NCI-H2107 treated with DMSO at 0.1 percent for 48 hours (cell line): ENCODE measurements at regions not wholly inside any gene's neighbourhood (a gene's known extent, or its start where the extent isn't known, plus 50 kb on each side); places are given as distances from the start of the nearest gene placed in this dataset.

Experiments
- DNase-seq: peaks from one replicate; lab custom pipeline; 2025; ENCODE audit not compliant: unreplicated experiment; lab: John Stamatoyannopoulos, UW

- DNase-seq = no peak
Measured at GRCh38 chr15:85847031-85847430, 52.3 kb upstream of the KLHL25 start.

DNA sequence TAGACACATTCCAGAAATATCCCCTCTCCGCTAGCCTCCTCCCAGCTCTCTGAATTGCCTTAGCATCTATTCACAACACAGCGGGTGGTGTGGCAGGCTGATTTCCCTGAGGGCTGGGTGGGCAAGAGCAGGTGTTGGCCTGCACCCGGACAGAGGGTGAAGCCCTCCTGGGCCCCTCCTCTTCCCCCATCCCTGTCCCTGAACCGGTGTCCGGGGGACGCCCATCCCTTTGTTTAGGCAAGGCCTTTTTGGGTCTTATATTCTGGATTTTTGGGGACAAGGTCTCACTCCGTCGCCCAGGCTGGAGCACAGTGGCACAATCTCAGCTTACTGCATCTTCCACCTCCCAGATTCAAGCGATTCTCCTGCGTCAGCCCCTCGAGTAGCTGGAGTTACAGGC, 55.2 kb upstream of the KLHL25 start:
- no peak for DNase-seq

GRCh38 chr15:85852969-85853368, 58.2 kb upstream of the KLHL25 start:
- no peak for DNase-seq

DNA sequence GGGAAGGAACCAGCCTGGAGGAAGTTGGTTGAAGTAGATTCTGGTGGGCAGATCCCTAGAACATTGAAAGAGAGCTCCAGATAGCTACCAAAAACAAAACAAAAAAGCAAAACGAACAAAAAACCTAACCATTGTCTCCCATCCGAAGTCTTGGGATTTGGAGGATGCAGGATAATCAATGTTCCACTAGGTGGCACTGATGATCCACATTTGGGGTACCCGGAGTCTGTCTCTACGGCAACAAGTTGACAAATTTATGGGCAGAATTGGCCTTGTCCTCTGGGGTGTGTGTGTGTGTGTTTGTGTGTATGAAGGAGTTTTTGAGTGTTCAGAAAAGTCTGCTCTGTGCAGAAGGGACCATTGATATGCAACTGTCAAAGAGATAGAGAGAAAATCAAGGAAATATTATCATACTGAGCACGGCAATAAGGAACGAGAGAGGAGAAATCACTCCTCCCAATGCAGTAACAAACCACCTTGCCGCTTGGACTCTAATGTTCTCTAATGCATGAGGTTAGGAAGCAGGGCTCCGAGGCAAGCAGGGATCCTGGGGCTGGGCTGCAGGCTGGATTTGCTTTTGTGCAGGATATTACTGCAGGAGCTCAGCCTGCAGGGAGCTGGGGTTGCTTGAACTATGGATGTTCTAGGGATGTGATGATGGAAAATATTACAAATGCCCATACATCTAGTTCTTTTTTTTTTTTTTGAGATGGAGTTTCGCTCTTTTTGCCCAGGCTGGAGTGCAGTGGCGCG, 59.8 kb upstream of the KLHL25 start:
- peak; percentile 2 for DNase-seq

DNA sequence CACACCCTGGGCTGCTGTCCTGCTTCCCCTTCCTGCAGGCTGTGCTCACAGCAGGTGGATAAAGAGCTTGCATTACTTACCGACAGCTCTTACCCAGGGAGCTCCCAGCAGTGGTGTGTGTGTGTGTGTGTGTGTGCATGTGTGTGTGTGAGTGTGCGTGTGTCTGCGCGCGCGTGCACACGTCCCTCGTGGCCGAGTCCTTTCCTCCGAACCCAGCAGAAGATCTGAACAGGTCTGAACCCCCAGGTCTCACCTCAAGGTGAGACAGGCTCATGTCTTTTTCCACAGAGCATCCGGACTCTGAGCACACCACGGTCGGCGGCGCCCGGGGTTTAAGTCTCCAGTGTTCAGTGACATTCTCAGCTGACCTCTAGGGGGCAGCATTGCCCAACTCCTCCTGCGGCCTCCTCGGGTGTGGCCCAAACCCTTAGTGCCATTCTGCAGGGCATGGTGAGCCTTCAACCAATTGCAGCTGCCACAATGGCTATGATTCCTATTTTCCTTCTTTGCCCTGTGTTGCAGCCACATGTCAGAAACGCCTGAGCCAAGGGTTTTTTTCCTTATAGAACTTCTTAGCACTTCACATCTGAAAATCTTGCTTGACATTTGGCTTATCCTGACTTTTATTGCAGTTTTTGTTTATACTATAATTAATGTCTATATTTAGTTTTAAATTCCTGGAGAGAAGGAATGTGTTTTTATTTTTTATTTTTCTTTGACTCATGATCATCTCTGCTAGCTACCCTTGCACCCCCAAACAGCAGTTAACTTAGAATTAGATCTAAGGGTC, 64.1 kb upstream of the KLHL25 start:
- peak; percentile 3 for DNase-seq

- no peak for DNase-seq
Measured at GRCh38 chr15:85859671-85860070, 64.9 kb upstream of the KLHL25 start.

DNA sequence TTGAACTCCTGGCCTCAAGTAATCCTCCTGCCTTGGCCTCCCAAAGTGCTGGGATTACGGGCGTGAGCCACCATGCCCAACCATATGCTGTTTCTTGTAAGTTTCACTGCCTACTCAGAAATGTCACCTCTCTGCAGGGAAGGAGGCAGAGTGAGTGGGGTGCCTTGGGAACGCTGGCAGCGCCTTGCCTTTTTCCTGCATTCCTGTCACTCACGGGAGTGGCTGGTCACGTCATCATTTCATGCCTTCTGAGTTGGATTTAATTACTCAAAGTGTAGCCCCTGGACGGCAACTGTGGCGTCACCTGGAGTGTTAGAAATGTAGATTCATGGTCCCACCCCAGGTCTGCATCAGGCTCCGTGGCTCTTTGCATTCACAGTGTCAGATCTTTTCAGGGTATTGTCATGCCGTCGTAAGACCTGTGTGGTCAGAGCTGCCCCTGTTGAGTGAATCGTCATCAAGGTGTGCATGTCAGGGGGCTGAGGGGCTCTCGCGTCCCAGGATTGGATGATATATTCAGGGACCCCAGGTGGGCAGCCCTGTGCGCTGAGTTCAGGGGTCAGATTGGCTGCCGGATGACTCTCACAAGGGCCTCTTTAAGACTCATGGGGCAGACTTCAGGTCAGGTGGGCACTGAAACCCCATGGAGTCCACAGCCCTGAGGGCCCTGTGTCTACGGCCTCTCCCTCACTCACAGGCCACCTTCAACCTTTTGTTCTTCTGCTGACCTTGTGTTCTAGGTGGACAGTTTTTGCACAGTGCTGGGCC, 65.9 kb upstream of the KLHL25 start:
- no peak for DNase-seq

- DNase-seq = peak; percentile 1
Measured at GRCh38 chr15:85865070-85865684, 70.5 kb upstream of the KLHL25 start.

GRCh38 chr15:85867250-85867649, 72.5 kb upstream of the KLHL25 start:
- DNase-seq = no peak

GRCh38 chr15:85869124-85869523, 74.4 kb upstream of the KLHL25 start:
- DNase-seq = no peak

- no peak for DNase-seq
Measured at GRCh38 chr15:85870216-85871014, 75.7 kb upstream of the KLHL25 start.

- no peak for DNase-seq
Measured at GRCh38 chr15:85871545-85871944, 76.8 kb upstream of the KLHL25 start.

DNA sequence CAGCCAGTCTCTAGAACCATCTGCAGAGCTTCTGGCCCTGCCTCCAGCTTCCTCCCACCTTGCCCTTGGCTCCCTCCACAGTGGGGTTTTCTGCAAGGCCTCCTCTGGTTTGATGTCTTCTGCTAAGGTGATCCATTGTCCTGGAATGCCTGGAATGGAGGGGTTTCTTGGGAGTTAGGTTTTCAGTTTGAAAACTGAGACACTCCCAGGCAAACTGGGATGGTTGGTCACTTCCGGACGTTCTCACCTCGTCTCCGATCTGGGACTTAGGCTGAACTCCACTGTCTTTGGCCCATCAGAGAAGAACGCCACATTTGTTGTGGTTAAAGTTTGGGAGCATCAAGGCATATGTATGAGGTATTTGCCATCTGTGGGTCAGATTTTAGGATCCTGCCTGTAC, 77.4 kb upstream of the KLHL25 start:
- DNase-seq = no peak

DNA sequence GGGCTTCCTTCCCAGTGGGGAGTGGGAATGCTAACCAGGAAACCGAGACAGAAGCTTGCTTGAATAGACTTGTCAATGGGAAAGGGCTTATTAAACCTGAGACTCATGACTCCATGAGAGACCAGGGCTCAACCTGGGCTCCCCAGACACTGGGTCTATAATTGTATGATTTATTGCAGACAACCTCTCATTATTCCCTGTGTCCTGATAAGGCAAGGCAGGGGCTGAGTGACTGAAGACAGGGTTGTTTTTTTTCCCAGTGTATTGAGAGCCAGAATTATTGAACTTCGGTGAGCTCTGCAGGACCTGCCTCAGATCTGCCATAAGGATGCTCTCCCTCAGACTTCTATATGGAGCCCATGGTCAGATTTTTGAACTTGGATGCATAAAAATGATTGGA, 79.5 kb upstream of the KLHL25 start:
- no peak for DNase-seq

- DNase-seq = no peak
Measured at GRCh38 chr15:85875756-85876155, 81.0 kb upstream of the KLHL25 start.

- no peak for DNase-seq
Measured at GRCh38 chr15:85878828-85879225, 84.1 kb upstream of the KLHL25 start.

DNA sequence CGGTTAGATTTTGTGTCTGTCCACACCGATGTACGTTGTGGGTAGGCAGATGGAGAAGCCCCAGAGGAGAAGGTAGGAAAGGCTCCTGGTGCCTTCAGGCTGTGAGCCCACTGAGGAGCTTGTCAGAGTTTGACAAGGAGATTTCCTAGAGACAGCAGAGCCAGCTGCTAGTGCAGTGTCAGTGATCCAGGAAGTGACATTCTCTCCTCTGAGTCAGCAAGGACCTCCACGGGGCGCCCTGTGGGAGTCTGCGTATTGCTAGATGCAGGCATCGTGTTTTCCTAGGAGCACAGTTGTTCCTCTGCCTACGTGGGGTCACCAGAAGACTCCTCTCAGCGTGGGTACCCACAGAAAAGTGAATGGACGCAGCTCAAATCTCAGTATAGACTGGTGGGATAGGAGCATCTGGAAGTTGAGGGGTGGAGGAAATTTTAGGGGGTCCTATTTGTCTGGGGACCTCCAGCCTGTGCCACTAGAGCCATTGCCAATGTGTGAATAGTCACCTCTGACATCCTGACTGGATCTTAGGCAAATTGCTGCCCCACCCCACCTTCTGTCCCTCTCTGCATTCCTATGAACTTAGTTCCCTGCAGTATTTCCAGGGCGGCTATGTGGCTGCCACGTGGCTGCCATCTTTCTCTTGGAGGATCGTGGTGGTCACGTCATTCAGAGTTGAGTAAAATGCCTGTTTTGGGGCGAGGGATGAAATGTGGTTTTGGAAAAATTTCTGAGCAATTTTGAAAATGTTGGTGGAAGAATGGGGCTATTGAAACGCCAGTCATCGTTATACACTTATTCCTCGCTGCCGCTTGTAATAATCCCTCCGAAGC, 84.8 kb upstream of the KLHL25 start:
- DNase-seq = no peak

- no peak for DNase-seq
Measured at GRCh38 chr15:85880501-85881190, 85.9 kb upstream of the KLHL25 start.

- DNase-seq = no peak
Measured at GRCh38 chr15:85886309-85886811, 91.6 kb upstream of the KLHL25 start.
